DND-41 (cell line): ENCODE measurements at regions not wholly inside any gene's neighbourhood (a gene's known extent, or its start where the extent isn't known, plus 50 kb on each side); places are given as distances from the start of the nearest gene placed in this dataset.

Experiments
- CTCF ChIP-seq: IDR thresholded peaks from 2 replicates; pipeline ENCODE4 v1.5.1; 2012; ENCODE audit warnings: borderline replicate concordance, low read length, moderate library complexity, mild to moderate bottlenecking; ENCODE audit not compliant: poor library complexity, severe bottlenecking; ENCODE audit errors: extremely low read depth
- EZH2 ChIP-seq: IDR thresholded peaks from 3 replicates; pipeline ENCODE4 v1.6.1; 2012; ENCODE audit warnings: borderline replicate concordance, low read depth, mild to moderate bottlenecking, moderate library complexity, low read length, inconsistent platforms; ENCODE audit not compliant: severe bottlenecking

GRCh38 chr7:109136893-109137292 is 567.2 kb downstream of the DNAJB9 start:
- TF ChIP-seq CTCF (no peak), EZH2 (no peak)
